Mammary epithelial cell (primary cell): ENCODE measurements at regions not wholly inside any gene's neighbourhood (a gene's known extent, or its start where the extent isn't known, plus 50 kb on each side); places are given as distances from the start of the nearest gene placed in this dataset.

Experiments
- EZH2 ChIP-seq: IDR thresholded peaks from 2 replicates; pipeline ENCODE4 v1.6.1; 2012; ENCODE audit warnings: low read length, inconsistent platforms, borderline replicate concordance
- TF ChIP-seq, protein P1 (sequence below), 2 donors: IDR thresholded peaks in 1 of 2; conservative IDR thresholded peaks in 1 of 2; 2 replicates each; pipeline ENCODE4 v1.5.1; 2011 to 2012; ENCODE audit warnings: inconsistent platforms in 2 of 2, low read length in 2 of 2, mild to moderate bottlenecking in 2 of 2, control low read depth in 1 of 2, low read depth in 1 of 2; ENCODE audit not compliant: insufficient read depth in 1 of 2; ENCODE audit errors: extremely low read depth in 1 of 2

- TF ChIP-seq, protein P1, sequence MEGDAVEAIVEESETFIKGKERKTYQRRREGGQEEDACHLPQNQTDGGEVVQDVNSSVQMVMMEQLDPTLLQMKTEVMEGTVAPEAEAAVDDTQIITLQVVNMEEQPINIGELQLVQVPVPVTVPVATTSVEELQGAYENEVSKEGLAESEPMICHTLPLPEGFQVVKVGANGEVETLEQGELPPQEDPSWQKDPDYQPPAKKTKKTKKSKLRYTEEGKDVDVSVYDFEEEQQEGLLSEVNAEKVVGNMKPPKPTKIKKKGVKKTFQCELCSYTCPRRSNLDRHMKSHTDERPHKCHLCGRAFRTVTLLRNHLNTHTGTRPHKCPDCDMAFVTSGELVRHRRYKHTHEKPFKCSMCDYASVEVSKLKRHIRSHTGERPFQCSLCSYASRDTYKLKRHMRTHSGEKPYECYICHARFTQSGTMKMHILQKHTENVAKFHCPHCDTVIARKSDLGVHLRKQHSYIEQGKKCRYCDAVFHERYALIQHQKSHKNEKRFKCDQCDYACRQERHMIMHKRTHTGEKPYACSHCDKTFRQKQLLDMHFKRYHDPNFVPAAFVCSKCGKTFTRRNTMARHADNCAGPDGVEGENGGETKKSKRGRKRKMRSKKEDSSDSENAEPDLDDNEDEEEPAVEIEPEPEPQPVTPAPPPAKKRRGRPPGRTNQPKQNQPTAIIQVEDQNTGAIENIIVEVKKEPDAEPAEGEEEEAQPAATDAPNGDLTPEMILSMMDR (conservative IDR thresholded peaks at IDR 0.05 in 1 of 2, IDR thresholded peaks at IDR 0.05 in 1 of 2; ENCODE audit: extremely low read depth in 1 of 2, insufficient read depth in 1 of 2, low read depth in 1 of 2, low read length in 2 of 2) = no peak
- TF ChIP-seq EZH2 = no peak
These were observed 96.0 kb upstream of the ERRFI1 start for GRCh38 chr1:8122160-8122476.
